PC-9 (cell line): ENCODE measurements at regions not wholly inside any gene's neighbourhood (a gene's known extent, or its start where the extent isn't known, plus 50 kb on each side); places are given as distances from the start of the nearest gene placed in this dataset.

Experiments used
- BruUV-seq: library from RNA; stranded (reverse); fragments of 400-500 nt; replicated peaks from 2 replicates; lab custom pipeline; 2021; lab: Mats Ljungman, UMichigan
- CTCF ChIA-PET: fragments of 300-600 bp; sonication (Branson Sonifier 250); formaldehyde crosslinking; loops from one replicate; lab custom pipeline; 2022; ENCODE audit warnings: antibody characterized with exemption; lab: Charles Lee
- POLR2A ChIA-PET: fragments of 300-600 bp; sonication (Branson Sonifier 250); formaldehyde crosslinking; loops from one replicate; lab custom pipeline; 2022; ENCODE audit warnings: antibody characterized with exemption; ENCODE audit not compliant: unreplicated experiment; lab: Charles Lee
- DNase-seq, 2 experiments: peaks; one replicate each; pipeline versions ENCODE4 v3.0.0 to v3.0.0-alpha.2; 2015 to 2022; ENCODE audit warnings: mixed read lengths in 1 of 2
- H2AFZ ChIP-seq: fragments of 200-600 bp; sonication (generic); 2 replicates; pipeline ENCODE4 v1.8.1; 2017; ENCODE audit warnings: antibody characterized with exemption
- H3F3A ChIP-seq: fragments of 200-600 bp; sonication (generic); 2 replicates; pipeline ENCODE4 v1.8.1; 2017; ENCODE audit warnings: antibody characterized with exemption, mild to moderate bottlenecking, low read depth; ENCODE audit not compliant: insufficient read depth
- H3K27ac ChIP-seq: fragments of 200-600 bp; sonication (generic); 2 replicates; pipeline ENCODE4 v1.6.1; 2016; ENCODE audit warnings: mixed run types
- H3K27me3 ChIP-seq: fragments of 200-600 bp; sonication (generic); 2 replicates; pipeline ENCODE4 v1.6.1; 2016; ENCODE audit warnings: low read depth, mixed run types; ENCODE audit not compliant: insufficient read depth
- H3K36me3 ChIP-seq: fragments of 200-600 bp; sonication (generic); 2 replicates; pipeline ENCODE4 v1.6.1; 2016; ENCODE audit warnings: low read depth, mixed run types
- H3K4me1 ChIP-seq: fragments of 200-600 bp; sonication (generic); replicated peaks from 2 replicates; pipeline ENCODE4 v1.6.1; 2016; ENCODE audit warnings: mixed run types; ENCODE audit not compliant: insufficient read depth
- H3K4me2 ChIP-seq: fragments of 200-600 bp; sonication (generic); 2 replicates; pipeline ENCODE4 v1.6.1; 2017; ENCODE audit warnings: mixed run types
- H3K4me3 ChIP-seq: fragments of 200-600 bp; sonication (generic); 2 replicates; pipeline ENCODE4 v1.6.1; 2016; ENCODE audit warnings: mixed run types
- H3K79me2 ChIP-seq: fragments of 200-600 bp; sonication (generic); 2 replicates; pipeline ENCODE4 v1.6.1; 2017; ENCODE audit warnings: low read depth, mixed run types
- H3K9me2 ChIP-seq: fragments of 200-600 bp; sonication (generic); 2 replicates; pipeline ENCODE4 v1.8.1; 2017; ENCODE audit warnings: mild to moderate bottlenecking; ENCODE audit not compliant: insufficient read depth
- H3K9me3 ChIP-seq: fragments of 200-600 bp; sonication (generic); 2 replicates; pipeline ENCODE4 v1.8.1; 2016; ENCODE audit warnings: low read depth; ENCODE audit not compliant: insufficient read depth
- H4K20me1 ChIP-seq: fragments of 200-600 bp; sonication (generic); 2 replicates; pipeline ENCODE4 v1.8.1; 2017; ENCODE audit not compliant: insufficient read depth
- EZH2 ChIP-seq: fragments of 200-600 bp; sonication (generic); IDR thresholded peaks from 2 replicates; pipeline ENCODE4 v1.8.0; 2017; ENCODE audit warnings: antibody characterized with exemption, low read depth
- intact Hi-C: fragments of 100-400 bp; cut with micrococcal nuclease; formaldehyde crosslinking; loops from one replicate; pipeline ENCODE4 v1.10.0; 2022; ENCODE audit not compliant: unreplicated experiment
- TF ChIP-seq, protein P1 (sequence below): fragments of 200-600 bp; sonication (generic); conservative IDR thresholded peaks from 2 replicates; pipeline ENCODE4 v1.6.1; 2017; ENCODE audit warnings: mixed run types, antibody characterized with exemption, mild to moderate bottlenecking, moderate library complexity

DNA sequence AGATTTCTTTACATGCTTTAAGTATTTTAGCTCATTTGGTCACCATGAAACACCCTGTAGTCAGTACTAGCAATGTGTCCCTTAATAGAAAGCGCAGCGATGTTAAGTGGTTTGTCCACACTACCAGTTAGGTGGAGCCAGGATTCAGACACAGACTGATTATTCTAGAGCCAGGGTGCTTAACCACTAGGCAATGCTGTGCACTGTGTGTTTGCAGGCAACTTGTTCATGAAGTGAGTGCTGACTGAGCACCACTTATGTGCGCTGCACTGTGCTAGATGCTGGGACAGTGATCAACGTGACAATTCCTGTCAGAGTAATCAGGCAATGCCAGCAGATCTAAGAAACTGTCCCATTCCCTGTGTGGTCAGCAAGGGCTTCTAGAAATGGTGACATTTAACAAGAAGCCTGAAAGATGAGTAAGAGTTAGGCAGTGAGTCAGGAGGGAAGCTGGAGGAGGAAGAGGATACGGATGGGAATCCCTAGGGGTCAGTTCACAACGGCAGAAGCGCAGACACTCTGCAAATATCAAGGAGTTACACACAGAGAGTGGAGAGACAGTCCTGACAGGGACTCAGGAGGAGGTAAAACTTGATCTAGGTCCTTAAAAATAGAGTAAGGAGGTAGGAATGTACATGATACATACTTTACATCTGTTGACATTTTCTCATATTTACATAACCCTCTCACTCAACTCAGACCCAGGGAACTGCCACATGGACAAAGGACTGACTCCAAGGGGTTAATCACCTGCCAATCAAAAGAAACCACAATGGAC, 69.7 kb upstream of the EGR2 start:
- Histone ChIP-seq H3K79me2 (no peaks in the 10 kb centered on the region), H3K36me3 (no peaks in the 10 kb centered on the region), H3F3A (peaks cover 11% of the 10 kb centered on the region; the same call in 1 of the 2 replicates), H3K9me3 (peaks cover 9% of the 10 kb centered on the region; the same call in 1 of the 2 replicates), H3K9me2 (peaks cover 3% of the 10 kb centered on the region; the same call in 1 of the 2 replicates), H3K4me3 (no peak overlapping the region), H3K27me3 (no peaks in the 10 kb centered on the region), H4K20me1 (no peaks in the 10 kb centered on the region), H3K27ac (no peak overlapping the region), H3K4me2 (peak overlapping the region; percentile 43), H3K4me1 (peaks cover 19% of the 10 kb centered on the region), H2AFZ (no peak overlapping the region)
- DNase-seq, result peak in 1 of 2 experiments; percentile 53
- BruUV-seq, result no TSS peak
- CTCF ChIA-PET, result no interaction called here
- TF ChIP-seq, protein P1, sequence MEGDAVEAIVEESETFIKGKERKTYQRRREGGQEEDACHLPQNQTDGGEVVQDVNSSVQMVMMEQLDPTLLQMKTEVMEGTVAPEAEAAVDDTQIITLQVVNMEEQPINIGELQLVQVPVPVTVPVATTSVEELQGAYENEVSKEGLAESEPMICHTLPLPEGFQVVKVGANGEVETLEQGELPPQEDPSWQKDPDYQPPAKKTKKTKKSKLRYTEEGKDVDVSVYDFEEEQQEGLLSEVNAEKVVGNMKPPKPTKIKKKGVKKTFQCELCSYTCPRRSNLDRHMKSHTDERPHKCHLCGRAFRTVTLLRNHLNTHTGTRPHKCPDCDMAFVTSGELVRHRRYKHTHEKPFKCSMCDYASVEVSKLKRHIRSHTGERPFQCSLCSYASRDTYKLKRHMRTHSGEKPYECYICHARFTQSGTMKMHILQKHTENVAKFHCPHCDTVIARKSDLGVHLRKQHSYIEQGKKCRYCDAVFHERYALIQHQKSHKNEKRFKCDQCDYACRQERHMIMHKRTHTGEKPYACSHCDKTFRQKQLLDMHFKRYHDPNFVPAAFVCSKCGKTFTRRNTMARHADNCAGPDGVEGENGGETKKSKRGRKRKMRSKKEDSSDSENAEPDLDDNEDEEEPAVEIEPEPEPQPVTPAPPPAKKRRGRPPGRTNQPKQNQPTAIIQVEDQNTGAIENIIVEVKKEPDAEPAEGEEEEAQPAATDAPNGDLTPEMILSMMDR, result no peak
- no peak for TF ChIP-seq EZH2
- POLR2A ChIA-PET, result no interaction called here
- intact Hi-C loops, result no loop called here

DNA sequence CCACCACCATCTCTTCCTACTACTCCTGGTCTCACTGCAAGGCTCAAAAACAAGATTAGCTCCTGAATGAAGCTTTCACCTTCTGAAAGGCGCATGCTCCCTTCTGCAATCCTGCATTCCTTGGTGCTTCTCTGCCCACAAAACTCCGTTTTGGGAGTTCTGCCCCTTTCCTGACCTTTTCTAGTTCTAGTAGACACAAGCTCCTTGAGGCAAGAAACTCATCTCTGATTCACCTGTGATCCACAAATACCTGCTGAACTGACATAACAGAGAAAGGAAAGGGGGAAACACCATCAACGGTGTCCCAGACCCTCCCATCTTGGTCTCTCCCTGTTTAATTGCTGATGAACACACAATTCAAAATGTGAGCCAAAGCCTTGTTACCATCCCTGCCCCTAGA, 64.0 kb upstream of the EGR2 start:
- Histone ChIP-seq H3K4me1 (peaks cover 13% of the 10 kb centered on the region), H3K79me2 (no peaks in the 10 kb centered on the region), H4K20me1 (no peaks in the 10 kb centered on the region), H3K36me3 (no peaks in the 10 kb centered on the region), H3F3A (no peaks in the 10 kb centered on the region), H3K9me3 (no peaks in the 10 kb centered on the region), H3K9me2 (no peaks in the 10 kb centered on the region; the same call in 1 of the 2 replicates), H3K27me3 (no peaks in the 10 kb centered on the region), H3K27ac (no peak overlapping the region), H3K4me3 (no peak overlapping the region), H3K4me2 (peak overlapping the region; percentile 29; the same call in 1 of the 2 replicates), H2AFZ (no peak overlapping the region)
- BruUV-seq, result no TSS peak
- no peak for DNase-seq
- intact Hi-C loops, result no loop called here
- ChIA-PET CTCF (no interaction called here), POLR2A (no interaction called here)
- TF ChIP-seq EZH2, result no peak
- TF ChIP-seq, protein P1, result no peak

DNA sequence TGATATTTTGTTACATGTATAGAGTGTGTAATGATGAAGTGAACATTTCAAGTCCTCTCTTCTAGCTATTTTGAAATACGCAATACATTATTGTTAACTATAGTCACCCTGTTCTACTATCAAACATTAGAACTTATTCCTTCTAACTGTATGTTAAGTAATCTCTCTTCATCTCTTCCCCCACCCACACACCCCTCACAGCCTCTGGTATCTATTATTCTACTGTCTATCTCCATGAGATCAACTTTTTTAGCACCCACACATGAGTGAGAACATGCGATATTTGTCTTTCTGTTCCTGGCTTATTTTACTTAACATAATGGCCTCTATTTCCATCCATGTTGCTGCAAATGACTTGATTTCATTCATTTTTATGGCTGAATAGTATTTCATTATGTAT, 57.7 kb upstream of the EGR2 start:
- Histone ChIP-seq H3K4me3 (no peak overlapping the region), H3K27me3 (no peaks in the 10 kb centered on the region), H3K36me3 (no peaks in the 10 kb centered on the region), H3K4me1 (no peaks in the 10 kb centered on the region), H3K9me3 (no peaks in the 10 kb centered on the region), H3K79me2 (no peaks in the 10 kb centered on the region), H3F3A (no peaks in the 10 kb centered on the region), H3K9me2 (no peaks in the 10 kb centered on the region; the same call in none of the 2 replicates), H3K4me2 (no peak overlapping the region), H4K20me1 (no peaks in the 10 kb centered on the region), H3K27ac (no peak overlapping the region), H2AFZ (no peak overlapping the region)
- no TSS peak for BruUV-seq
- no peak for DNase-seq
- no peak for TF ChIP-seq EZH2
- TF ChIP-seq, protein P1, result no peak
- CTCF ChIA-PET, result no interaction called here
- POLR2A ChIA-PET, result no interaction called here
- intact Hi-C loops, result no loop called here
